Stomach (tissue), 8 donors: ENCODE measurements at regions not wholly inside any gene's neighbourhood (a gene's known extent, or its start where the extent isn't known, plus 50 kb on each side); places are given as distances from the start of the nearest gene placed in this dataset.
A peak's percentile ranks its signal among the peaks of the same experiment; 100 is the strongest.
"Not testable (repeated sequence)": the region's sequence is repeated elsewhere in the genome, so short reads cannot be mapped to it uniquely, and the experiment has no call there.

Experiments used
- DNase-seq, 2 donors: peaks; one replicate each; pipeline versions ENCODE4 v3.0.0 to v3.0.0-alpha.2; 2013 to 2019
- H3K27ac ChIP-seq, 5 donors: fragments of 200-600 bp in 4 of 5; sonication (generic) in 4 of 5; one replicate each; pipeline ENCODE4 v1.5.1; 2013 to 2019; ENCODE audit warnings: mild to moderate bottlenecking in 1 of 5, moderate library complexity in 1 of 5
- H3K27me3 ChIP-seq, 3 donors: fragments of 200-600 bp; sonication (generic); one replicate each; pipeline ENCODE4 v1.5.1; 2017 to 2019; ENCODE audit warnings: mixed run types in 1 of 3
- H3K36me3 ChIP-seq, 4 donors: fragments of 200-600 bp; sonication (generic); 1 replicate in 3 of 4; 2 replicates in 1 of 4; pipeline ENCODE4 v1.5.1; 2016 to 2019
- H3K4me1 ChIP-seq, 4 donors: fragments of 200-600 bp; sonication (generic); one replicate each; pipeline ENCODE4 v1.5.1; 2016 to 2019
- H3K4me3 ChIP-seq, 4 donors: fragments of 200-600 bp; sonication (generic) in 3 of 4; one replicate each; pipeline ENCODE4 v1.5.1; 2016 to 2019; ENCODE audit warnings: mild to moderate bottlenecking in 1 of 4
- H3K9me3 ChIP-seq, 4 donors: fragments of 200-600 bp; sonication (generic); one replicate each; pipeline ENCODE4 v1.5.1; 2016 to 2019
- EP300 ChIP-seq: sonication (generic); formaldehyde crosslinking; IDR thresholded peaks from one replicate; pipeline ENCODE4 v1.6.1; 2017; ENCODE audit warnings: antibody characterized with exemption
- POLR2A ChIP-seq, 4 donors: fragments of 450-650 bp; IDR thresholded peaks; one replicate each; pipeline ENCODE4 v1.6.1; 2016; ENCODE audit warnings: antibody characterized with exemption in 4 of 4, control low read depth in 2 of 4, mild to moderate bottlenecking in 1 of 4, moderate library complexity in 1 of 4
- POLR2AphosphoS5 ChIP-seq, 3 donors: sonication (generic); formaldehyde crosslinking; IDR thresholded peaks; one replicate each; pipeline ENCODE4 v1.6.1; 2016; ENCODE audit warnings: antibody characterized with exemption in 3 of 3
- WGBS, 5 donors: extraction: QIAGEN DNeasy Blood & Tissue Kit in 3 of 5; methylation state at CpG; one replicate each; pipeline versions ENCODE4 v1.1.5 to v1.1.7; 2013 to 2018; 5-methylcytosine and 5-hydroxymethylcytosine counted together
- intact Hi-C: fragments of 100-400 bp; cut with DNase I; formaldehyde crosslinking; loops from one replicate; pipeline ENCODE4 v1.15.1; 2023; ENCODE audit warnings: low total_unique reads
- TF ChIP-seq, protein P1 (sequence below), 7 experiments: fragments of 450-650 bp in 4 of 7; fragments of 200-600 bp in 3 of 7; sonication (generic) in 3 of 7; IDR thresholded peaks; one replicate each; pipeline ENCODE4 v1.5.1; 2016 to 2019; ENCODE audit warnings: antibody characterized with exemption in 7 of 7, control low read depth in 2 of 7, mild to moderate bottlenecking in 1 of 7
- donor health status: healthy with polysubstance abuse.
- donor health status: Bipolar disorder and iron deficiency.
- donor health status: healthy.

DNA sequence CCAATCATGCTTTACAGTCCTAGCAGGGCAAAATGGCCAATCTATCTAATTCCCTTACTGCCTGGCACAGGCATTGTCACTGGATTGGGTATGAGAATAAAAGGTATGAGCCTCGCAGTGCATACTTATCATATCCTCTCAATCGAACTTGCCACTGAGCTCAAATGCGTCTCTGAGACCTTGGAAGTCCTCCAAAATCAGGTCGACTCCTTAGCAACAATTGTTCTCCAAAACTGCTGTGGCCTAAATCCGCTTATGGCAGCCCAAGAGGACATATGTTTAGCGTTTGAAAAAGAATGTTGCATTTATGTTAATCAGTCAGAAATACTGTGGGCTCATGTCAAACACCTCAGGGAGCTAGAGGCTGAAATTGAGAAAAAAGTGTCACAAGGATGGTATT lies 69.7 kb downstream of the SPIN4 start:
- Histone ChIP-seq H3K36me3 (no peaks in the 10 kb centered on the region), H3K27ac (no peak overlapping the region)

DNA sequence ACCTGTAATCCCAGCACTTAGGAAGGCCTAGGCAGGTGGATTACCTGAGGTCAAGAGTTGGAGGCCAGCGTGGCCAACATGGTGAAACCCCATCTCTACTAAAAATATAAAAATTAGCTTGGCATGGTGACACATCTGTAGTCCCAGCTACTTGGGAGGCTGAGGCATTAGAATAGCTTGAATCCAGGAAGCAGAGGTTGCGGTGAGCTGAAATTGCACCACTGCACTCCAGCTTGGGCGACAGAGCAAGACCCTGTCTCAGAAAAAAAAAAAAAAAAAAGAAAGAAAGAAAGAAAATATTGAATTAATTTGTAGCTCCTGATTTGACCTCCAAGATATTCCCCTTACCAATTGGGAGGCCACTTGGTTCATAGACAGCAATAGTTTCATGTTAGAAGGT lies 73.7 kb downstream of the SPIN4 start:
- H3K4me3 ChIP-seq, H3K27me3 ChIP-seq, H3K4me1 ChIP-seq, H3K9me3 ChIP-seq, H3K27ac ChIP-seq, DNase-seq, H3K36me3 ChIP-seq, intact Hi-C loops: not testable (repeated sequence)
- WGBS, 5 donors = 74 to 97% (median 92%) methylated on average over 3 of the region's 3 CpGs

More for the DNA sequence above, 69.7 kb downstream of the SPIN4 start:
- no peak for DNase-seq
- TF ChIP-seq EP300 (no peak), POLR2AphosphoS5 (IDR thresholded peaks at IDR 0.05) (no peak), POLR2A (IDR thresholded peaks at IDR 0.05) (no peak)
- TF ChIP-seq, protein P1, sequence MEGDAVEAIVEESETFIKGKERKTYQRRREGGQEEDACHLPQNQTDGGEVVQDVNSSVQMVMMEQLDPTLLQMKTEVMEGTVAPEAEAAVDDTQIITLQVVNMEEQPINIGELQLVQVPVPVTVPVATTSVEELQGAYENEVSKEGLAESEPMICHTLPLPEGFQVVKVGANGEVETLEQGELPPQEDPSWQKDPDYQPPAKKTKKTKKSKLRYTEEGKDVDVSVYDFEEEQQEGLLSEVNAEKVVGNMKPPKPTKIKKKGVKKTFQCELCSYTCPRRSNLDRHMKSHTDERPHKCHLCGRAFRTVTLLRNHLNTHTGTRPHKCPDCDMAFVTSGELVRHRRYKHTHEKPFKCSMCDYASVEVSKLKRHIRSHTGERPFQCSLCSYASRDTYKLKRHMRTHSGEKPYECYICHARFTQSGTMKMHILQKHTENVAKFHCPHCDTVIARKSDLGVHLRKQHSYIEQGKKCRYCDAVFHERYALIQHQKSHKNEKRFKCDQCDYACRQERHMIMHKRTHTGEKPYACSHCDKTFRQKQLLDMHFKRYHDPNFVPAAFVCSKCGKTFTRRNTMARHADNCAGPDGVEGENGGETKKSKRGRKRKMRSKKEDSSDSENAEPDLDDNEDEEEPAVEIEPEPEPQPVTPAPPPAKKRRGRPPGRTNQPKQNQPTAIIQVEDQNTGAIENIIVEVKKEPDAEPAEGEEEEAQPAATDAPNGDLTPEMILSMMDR (IDR thresholded peaks at IDR 0.05) = no peak
- Histone ChIP-seq H3K27me3 (no peaks in the 10 kb centered on the region), H3K4me3 (no peak overlapping the region), H3K4me1 (no peaks in the 10 kb centered on the region), H3K9me3 (peaks cover 0 to 4% (median under 1%) of the 10 kb centered on the region in 4 donors)
- 70 to 80% (median 79%) methylated on average over 6 of the region's 6 CpGs for WGBS, 5 donors
- intact Hi-C loops = no loop called here

DNA sequence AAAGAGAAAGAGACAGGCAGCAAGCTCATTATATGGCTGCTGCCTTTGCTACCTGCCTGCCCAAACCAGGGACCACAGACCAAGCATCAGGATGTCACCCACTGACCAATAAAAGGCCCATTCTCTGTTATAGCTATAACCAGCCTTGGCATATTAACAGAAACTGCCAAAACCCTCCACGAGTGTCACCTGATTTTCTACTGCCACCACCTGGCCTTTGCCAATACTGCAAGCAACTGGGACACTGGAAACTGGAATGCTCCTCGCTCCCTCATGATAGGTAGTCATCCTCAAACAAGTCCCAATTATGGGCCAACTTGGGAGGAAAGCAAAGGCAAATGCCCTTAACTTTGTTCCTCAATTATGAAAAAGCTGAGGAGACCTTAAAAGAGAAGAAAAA lies 76.0 kb downstream of the SPIN4 start:
- TF ChIP-seq, protein P1 (IDR thresholded peaks at IDR 0.05) = peak in 1 of 7 experiments; percentile 17
- TF ChIP-seq POLR2AphosphoS5 (IDR thresholded peaks at IDR 0.05) = no peak
- no peak for TF ChIP-seq POLR2A (IDR thresholded peaks at IDR 0.05)
- Histone ChIP-seq H3K36me3 (no peaks in the 10 kb centered on the region), H3K4me3 (no peak overlapping the region), H3K27me3 (no peaks in the 10 kb centered on the region), H3K9me3 (no peaks in the 10 kb centered on the region), H3K27ac (no peak overlapping the region), H3K4me1 (no peaks in the 10 kb centered on the region)
- intact Hi-C loops = no loop called here
- DNase-seq = peak in 1 of 2 donors; percentile 4
- WGBS, 5 donors = 24 to 36% (median 34%) methylated on average over 2 of the region's 2 CpGs

DNA sequence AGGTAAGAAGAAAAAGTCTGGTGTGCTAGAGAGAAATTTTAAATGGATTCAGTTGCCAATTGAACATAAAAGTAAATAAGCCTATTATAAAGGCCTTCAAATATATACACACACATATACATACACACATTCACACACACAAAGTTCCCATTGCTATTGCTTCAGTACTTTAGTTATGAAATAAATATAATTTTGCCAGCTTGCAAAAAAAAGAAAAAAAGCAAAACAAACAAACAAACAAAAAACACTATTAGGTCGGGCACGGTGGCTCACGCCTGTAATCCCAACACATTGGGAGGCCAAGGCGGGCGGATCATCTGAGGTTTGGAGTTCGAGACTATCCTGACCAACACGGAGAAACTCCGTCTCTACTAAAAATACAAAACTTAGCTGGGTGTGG lies 80.3 kb downstream of the SPIN4 start:
- Histone ChIP-seq H3K27ac (no peak overlapping the region), H3K36me3 (no peaks in the 10 kb centered on the region), H3K9me3 (no peaks in the 10 kb centered on the region), H3K27me3 (no peaks in the 10 kb centered on the region), H3K4me3 (no peak overlapping the region), H3K4me1 (no peaks in the 10 kb centered on the region)
- intact Hi-C loops = no loop called here
- TF ChIP-seq POLR2AphosphoS5 (IDR thresholded peaks at IDR 0.05) (no peak), EP300 (no peak)
- TF ChIP-seq, protein P1 (IDR thresholded peaks at IDR 0.05) = no peak
- 94 to 98% (median 97%) methylated on average over 8 of the region's 8 CpGs for WGBS, 5 donors
- DNase-seq = no peak

DNA sequence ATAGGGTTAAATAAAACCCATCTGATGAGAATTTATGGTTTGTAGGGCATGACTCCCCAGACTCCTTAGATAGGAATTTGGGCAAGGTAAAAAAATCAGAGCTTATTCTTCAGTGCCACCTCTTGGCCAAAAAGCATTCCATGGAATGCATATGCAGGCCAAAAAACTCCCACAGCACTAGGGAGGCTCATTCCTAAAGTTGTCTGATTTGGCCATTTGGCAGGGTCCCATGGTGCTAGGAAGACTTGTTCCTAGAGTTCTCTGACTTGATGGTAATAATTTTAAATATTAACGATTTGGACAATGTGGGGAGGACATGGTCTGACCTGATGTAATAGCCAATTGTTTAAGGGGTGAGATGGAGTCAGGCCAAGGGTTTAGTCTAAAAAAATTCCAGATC lies 93.0 kb downstream of the SPIN4 start:
- no peak overlapping the region for H3K4me3 ChIP-seq
- H3K27me3 ChIP-seq = no peaks in the 10 kb centered on the region
- peaks cover 0 to 7% (median 0%) of the 10 kb centered on the region in 4 donors for H3K9me3 ChIP-seq
- no peaks in the 10 kb centered on the region for H3K36me3 ChIP-seq
- intact Hi-C loops = no loop called here
- no peak overlapping the region for H3K27ac ChIP-seq
- TF ChIP-seq, protein P1 (IDR thresholded peaks at IDR 0.05) = no peak
- TF ChIP-seq POLR2A (IDR thresholded peaks at IDR 0.05) (no peak), EP300 (no peak), POLR2AphosphoS5 (IDR thresholded peaks at IDR 0.05) (no peak)
- H3K4me1 ChIP-seq = no peaks in the 10 kb centered on the region
- 55 to 83% (median 67%) methylated on average over 1 of the region's 1 CpG for WGBS, 5 donors
- no peak for DNase-seq
